Osteoblast (primary cell): ENCODE measurements at regions not wholly inside any gene's neighbourhood (a gene's known extent, or its start where the extent isn't known, plus 50 kb on each side); places are given as distances from the start of the nearest gene placed in this dataset.

Experiments used
- DNase-seq: peaks from one replicate; pipeline ENCODE4 v3.0.0; 2011; ENCODE audit warnings: low spot score, mixed read lengths; ENCODE audit not compliant: insufficient read length; ENCODE audit errors: missing footprints
- H2AFZ ChIP-seq: 2 replicates; pipeline ENCODE4 v1.6.0; 2011; ENCODE audit warnings: mild to moderate bottlenecking, low read length
- H3K27ac ChIP-seq: 2 replicates; pipeline ENCODE4 v1.5.1; 2011; ENCODE audit warnings: mild to moderate bottlenecking, low read depth, low read length, moderate library complexity
- H3K27me3 ChIP-seq: 2 replicates; pipeline ENCODE4 v1.6.0; 2012; ENCODE audit warnings: mild to moderate bottlenecking, control low read depth, inconsistent platforms, low read length, moderate library complexity; ENCODE audit not compliant: insufficient read depth
- H3K36me3 ChIP-seq: 2 replicates; pipeline ENCODE4 v1.5.1; 2011; ENCODE audit warnings: mild to moderate bottlenecking, low read length, control low read depth, moderate library complexity; ENCODE audit not compliant: insufficient read depth
- H3K4me1 ChIP-seq: 2 replicates; pipeline ENCODE4 v1.5.1; 2011; ENCODE audit warnings: mild to moderate bottlenecking, low read length, control low read depth, moderate library complexity; ENCODE audit not compliant: insufficient read depth
- H3K4me2 ChIP-seq: 2 replicates; pipeline ENCODE4 v1.6.0; 2011; ENCODE audit warnings: mild to moderate bottlenecking, low read length; ENCODE audit not compliant: insufficient read depth
- H3K4me3 ChIP-seq: fragments of 200-600 bp; sonication (generic); 3 replicates; pipeline ENCODE4 v1.5.1; 2012; ENCODE audit warnings: mild to moderate bottlenecking, low read length, inconsistent platforms; ENCODE audit not compliant: insufficient read depth
- H3K79me2 ChIP-seq: 2 replicates; pipeline ENCODE4 v1.6.0; 2012; ENCODE audit warnings: mild to moderate bottlenecking, low read length, control low read depth, inconsistent platforms; ENCODE audit not compliant: insufficient read depth
- H3K9me3 ChIP-seq: 2 replicates; pipeline ENCODE4 v1.5.1; 2011; ENCODE audit warnings: low read depth, low read length, control low read depth
- H4K20me1 ChIP-seq: 2 replicates; pipeline ENCODE4 v1.6.0; 2012; ENCODE audit warnings: mild to moderate bottlenecking, low read length, control low read depth; ENCODE audit not compliant: insufficient read depth
- CTCF ChIP-seq: IDR thresholded peaks from 2 replicates; pipeline ENCODE4 v1.5.1; 2011; ENCODE audit warnings: mild to moderate bottlenecking, low read depth, low read length, moderate library complexity; ENCODE audit errors: extremely low read depth

GRCh38 chr4:45455217-45455616, 668.6 kb downstream of the GABRG1 start:
- Histone ChIP-seq H3K4me1 (no peaks in the 10 kb centered on the region), H4K20me1 (no peaks in the 10 kb centered on the region), H3K27me3 (no peaks in the 10 kb centered on the region), H3K9me3 (no peaks in the 10 kb centered on the region), H2AFZ (no peak overlapping the region), H3K79me2 (no peaks in the 10 kb centered on the region), H3K36me3 (no peaks in the 10 kb centered on the region), H3K27ac (no peak overlapping the region), H3K4me2 (no peak overlapping the region), H3K4me3 (no peak overlapping the region)
- TF ChIP-seq CTCF = no peak
- DNase-seq = no peak

- Histone ChIP-seq H3K27ac (no peak overlapping the region), H3K9me3 (no peaks in the 10 kb centered on the region), H2AFZ (no peak overlapping the region), H3K4me2 (no peak overlapping the region), H3K4me3 (no peak overlapping the region), H3K4me1 (no peaks in the 10 kb centered on the region), H3K36me3 (no peaks in the 10 kb centered on the region), H3K79me2 (no peaks in the 10 kb centered on the region), H4K20me1 (no peaks in the 10 kb centered on the region), H3K27me3 (no peaks in the 10 kb centered on the region)
- no peak for TF ChIP-seq CTCF
- no peak for DNase-seq
Observed at GRCh38 chr4:45453258-45453853, 670.5 kb downstream of the GABRG1 start.

GRCh38 chr4:45442466-45442865, 681.4 kb downstream of the GABRG1 start:
- no peak overlapping the region for H3K27ac ChIP-seq
- TF ChIP-seq CTCF = no peak
- no peak overlapping the region for H3K4me2 ChIP-seq
- H4K20me1 ChIP-seq = no peaks in the 10 kb centered on the region
- DNase-seq = no peak
- H3K4me3 ChIP-seq = no peak overlapping the region
- H3K36me3 ChIP-seq = no peaks in the 10 kb centered on the region
- H3K4me1 ChIP-seq = no peaks in the 10 kb centered on the region
- no peaks in the 10 kb centered on the region for H3K9me3 ChIP-seq
- H3K27me3 ChIP-seq = no peaks in the 10 kb centered on the region
- no peak overlapping the region for H2AFZ ChIP-seq
- H3K79me2 ChIP-seq = no peaks in the 10 kb centered on the region

GRCh38 chr4:45438047-45438446, 685.8 kb downstream of the GABRG1 start:
- Histone ChIP-seq H3K36me3 (no peaks in the 10 kb centered on the region), H4K20me1 (no peaks in the 10 kb centered on the region), H3K27ac (no peak overlapping the region), H3K4me1 (no peaks in the 10 kb centered on the region), H3K9me3 (no peaks in the 10 kb centered on the region), H3K27me3 (no peaks in the 10 kb centered on the region), H3K4me3 (no peak overlapping the region), H3K79me2 (no peaks in the 10 kb centered on the region), H3K4me2 (no peak overlapping the region), H2AFZ (no peak overlapping the region)
- DNase-seq = no peak
- no peak for TF ChIP-seq CTCF
